DOHH2 (cell line): ENCODE measurements at regions not wholly inside any gene's neighbourhood (a gene's known extent, or its start where the extent isn't known, plus 50 kb on each side); places are given as distances from the start of the nearest gene placed in this dataset.

ENCODE experiments used
- H3F3A ChIP-seq: fragments of 200-600 bp; sonication (generic), shearing (Covaris generic); 2 replicates; pipeline ENCODE4 v1.6.0; 2016; ENCODE audit warnings: antibody characterized with exemption, mild to moderate bottlenecking; ENCODE audit not compliant: control insufficient read depth, insufficient read depth
- H3K27ac ChIP-seq: fragments of 200-600 bp; sonication (generic); 2 replicates; pipeline ENCODE4 v1.5.1; 2014; ENCODE audit warnings: low read depth, mild to moderate bottlenecking, low read length, moderate library complexity
- H3K27me3 ChIP-seq: fragments of 200-600 bp; sonication (generic); 2 replicates; pipeline ENCODE4 v1.6.1; 2014; ENCODE audit warnings: mild to moderate bottlenecking, low read length, mixed read lengths; ENCODE audit not compliant: control insufficient read depth
- H3K36me3 ChIP-seq: fragments of 200-600 bp; sonication (generic); 2 replicates; pipeline ENCODE4 v1.6.1; 2014; ENCODE audit warnings: mild to moderate bottlenecking, low read length, moderate library complexity, mixed read lengths; ENCODE audit not compliant: control insufficient read depth
- H3K4me1 ChIP-seq: fragments of 200-600 bp; sonication (generic); 2 replicates; pipeline ENCODE4 v1.6.1; 2014; ENCODE audit warnings: mild to moderate bottlenecking, low read length, mixed read lengths; ENCODE audit not compliant: control insufficient read depth
- H3K4me2 ChIP-seq: fragments of 200-600 bp; sonication (generic); 2 replicates; pipeline ENCODE4 v1.6.0; 2014; ENCODE audit warnings: mild to moderate bottlenecking, low read length, moderate library complexity
- H3K4me3 ChIP-seq: fragments of 200-600 bp; sonication (generic); 2 replicates; pipeline ENCODE4 v1.5.1; 2014; ENCODE audit warnings: mild to moderate bottlenecking, low read length, mixed read lengths
- H3K79me2 ChIP-seq: fragments of 200-600 bp; sonication (generic); 2 replicates; pipeline ENCODE4 v1.6.1; 2014; ENCODE audit warnings: mild to moderate bottlenecking, low read length, mixed read lengths; ENCODE audit not compliant: control insufficient read depth
- H3K9me2 ChIP-seq: fragments of 200-600 bp; sonication (generic); replicated peaks from 2 replicates; pipeline ENCODE4 v1.6.1; 2014; ENCODE audit warnings: mild to moderate bottlenecking, low read length, mixed read lengths; ENCODE audit not compliant: control insufficient read depth
- H3K9me3 ChIP-seq: fragments of 200-600 bp; sonication (generic); 2 replicates; pipeline ENCODE4 v1.6.1; 2014; ENCODE audit warnings: antibody characterized with exemption, low read length, mixed read lengths; ENCODE audit not compliant: control insufficient read depth, insufficient read depth
- H4K20me1 ChIP-seq: fragments of 200-600 bp; sonication (generic); 2 replicates; pipeline ENCODE4 v1.6.0; 2014; ENCODE audit warnings: low read depth, mild to moderate bottlenecking, antibody characterized with exemption, low read length, moderate library complexity; ENCODE audit not compliant: control insufficient read depth, insufficient read depth
- EZH2phosphoT487 ChIP-seq: fragments of 200-600 bp; sonication (generic); IDR thresholded peaks from 2 replicates; pipeline ENCODE4 v1.6.1; 2017; ENCODE audit warnings: borderline replicate concordance, mild to moderate bottlenecking, antibody characterized with exemption, low read length, moderate library complexity, mixed read lengths
- TF ChIP-seq, protein P1 (sequence below): fragments of 200-600 bp; sonication (generic); IDR thresholded peaks from one replicate; pipeline ENCODE4 v1.5.1; 2014; ENCODE audit warnings: antibody characterized with exemption, mild to moderate bottlenecking, low read depth, low read length; ENCODE audit not compliant: poor library complexity, severe bottlenecking

DNA sequence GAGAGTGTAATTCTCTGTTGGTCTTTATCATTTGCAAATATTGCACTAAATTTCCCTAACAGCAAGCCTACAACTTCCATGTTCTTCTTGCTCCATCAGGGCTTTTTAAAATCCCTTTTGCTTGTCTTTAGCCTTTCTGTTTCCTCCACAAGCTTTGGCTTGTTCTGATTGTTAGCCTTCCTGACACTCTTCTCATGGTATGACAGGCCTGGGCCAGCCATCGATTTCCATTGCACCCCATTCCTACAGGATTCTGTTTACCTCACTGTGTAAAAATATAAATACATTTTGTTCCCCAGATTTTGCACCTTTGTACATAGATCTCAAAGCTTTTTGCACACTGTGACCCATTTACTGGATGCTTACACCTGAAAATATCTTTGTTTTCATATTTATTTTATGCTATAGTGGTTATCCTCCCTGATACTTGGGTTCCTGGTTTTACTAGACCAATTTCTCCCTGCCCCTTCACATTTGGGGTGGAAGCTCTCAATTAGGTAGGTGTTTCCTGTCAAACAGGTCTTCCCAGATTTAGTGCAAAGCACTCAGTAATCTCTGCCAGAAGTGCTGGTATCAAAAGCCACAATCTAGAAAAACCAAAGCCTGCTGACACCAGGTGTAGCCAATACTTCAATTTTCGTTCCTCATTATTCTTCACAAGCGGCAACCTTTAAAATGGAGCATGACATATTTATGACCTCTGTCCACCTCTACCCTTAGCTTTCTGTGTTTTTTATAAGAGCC lies 57.9 kb upstream of the PPP2R3A start:
- H3K4me1 ChIP-seq = no peaks in the 10 kb centered on the region
- H3K36me3 ChIP-seq = no peaks in the 10 kb centered on the region
- H3K27me3 ChIP-seq = no peaks in the 10 kb centered on the region
- H3K4me2 ChIP-seq = no peak overlapping the region
- no peak overlapping the region for H3K27ac ChIP-seq
- H3K9me2 ChIP-seq = no peaks in the 10 kb centered on the region
- H3F3A ChIP-seq = no peaks in the 10 kb centered on the region
- TF ChIP-seq, protein P1, sequence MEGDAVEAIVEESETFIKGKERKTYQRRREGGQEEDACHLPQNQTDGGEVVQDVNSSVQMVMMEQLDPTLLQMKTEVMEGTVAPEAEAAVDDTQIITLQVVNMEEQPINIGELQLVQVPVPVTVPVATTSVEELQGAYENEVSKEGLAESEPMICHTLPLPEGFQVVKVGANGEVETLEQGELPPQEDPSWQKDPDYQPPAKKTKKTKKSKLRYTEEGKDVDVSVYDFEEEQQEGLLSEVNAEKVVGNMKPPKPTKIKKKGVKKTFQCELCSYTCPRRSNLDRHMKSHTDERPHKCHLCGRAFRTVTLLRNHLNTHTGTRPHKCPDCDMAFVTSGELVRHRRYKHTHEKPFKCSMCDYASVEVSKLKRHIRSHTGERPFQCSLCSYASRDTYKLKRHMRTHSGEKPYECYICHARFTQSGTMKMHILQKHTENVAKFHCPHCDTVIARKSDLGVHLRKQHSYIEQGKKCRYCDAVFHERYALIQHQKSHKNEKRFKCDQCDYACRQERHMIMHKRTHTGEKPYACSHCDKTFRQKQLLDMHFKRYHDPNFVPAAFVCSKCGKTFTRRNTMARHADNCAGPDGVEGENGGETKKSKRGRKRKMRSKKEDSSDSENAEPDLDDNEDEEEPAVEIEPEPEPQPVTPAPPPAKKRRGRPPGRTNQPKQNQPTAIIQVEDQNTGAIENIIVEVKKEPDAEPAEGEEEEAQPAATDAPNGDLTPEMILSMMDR = no peak
- TF ChIP-seq EZH2phosphoT487 = no peak
- no peaks in the 10 kb centered on the region for H3K9me3 ChIP-seq
- no peaks in the 10 kb centered on the region for H4K20me1 ChIP-seq
- H3K4me3 ChIP-seq = no peak overlapping the region
- no peaks in the 10 kb centered on the region for H3K79me2 ChIP-seq

DNA sequence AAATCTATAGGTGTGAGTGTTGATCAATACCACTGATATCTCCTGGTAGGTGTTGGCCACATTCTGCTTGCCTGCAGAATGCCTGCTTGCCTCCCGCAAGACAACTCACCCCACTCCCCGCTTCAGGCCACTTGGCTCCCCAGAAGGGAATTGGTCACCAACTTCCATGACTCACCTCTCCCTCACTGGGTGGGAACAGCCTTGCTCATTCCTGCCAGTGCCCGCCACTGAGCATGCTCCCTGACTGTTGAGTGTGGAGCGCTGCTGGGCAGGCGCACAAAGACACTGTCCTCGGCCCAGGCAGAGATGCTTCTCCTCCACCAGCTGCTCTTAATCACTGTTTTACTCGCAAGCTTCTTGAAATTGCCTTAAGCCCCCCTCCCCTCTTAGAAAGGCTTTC lies 57.3 kb upstream of the PPP2R3A start:
- no peak overlapping the region for H3K4me2 ChIP-seq
- no peak overlapping the region for H3K27ac ChIP-seq
- H3K9me2 ChIP-seq = no peaks in the 10 kb centered on the region

DNA sequence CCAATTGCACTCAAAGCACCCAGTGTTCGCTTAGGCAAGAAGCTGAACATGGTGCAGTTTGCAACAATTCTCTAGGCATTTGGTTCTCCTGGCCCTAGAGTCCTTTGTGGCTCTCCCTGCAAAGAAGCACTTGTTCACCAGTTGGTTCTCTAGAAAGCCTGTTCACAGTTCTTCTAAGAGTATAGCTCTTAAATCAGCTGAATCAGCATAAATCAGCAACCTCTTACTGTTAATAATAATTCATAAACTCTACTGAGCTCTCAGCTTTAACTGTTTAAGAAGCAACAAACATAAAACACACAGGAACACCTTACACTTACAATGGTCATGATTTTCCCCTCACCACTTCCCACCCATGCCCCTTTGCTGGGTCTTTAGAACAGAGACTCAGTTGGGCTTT lies 56.8 kb upstream of the PPP2R3A start:
- TF ChIP-seq EZH2phosphoT487 = no peak
- TF ChIP-seq, protein P1 = no peak
- Histone ChIP-seq H3K27ac (no peak overlapping the region), H3F3A (no peaks in the 10 kb centered on the region), H3K9me3 (no peaks in the 10 kb centered on the region), H3K27me3 (no peaks in the 10 kb centered on the region), H4K20me1 (no peaks in the 10 kb centered on the region), H3K36me3 (no peaks in the 10 kb centered on the region), H3K9me2 (no peaks in the 10 kb centered on the region), H3K4me3 (no peak overlapping the region), H3K4me1 (no peaks in the 10 kb centered on the region), H3K4me2 (no peak overlapping the region), H3K79me2 (no peaks in the 10 kb centered on the region)

More for the DNA sequence above, 57.3 kb upstream of the PPP2R3A start:
- Histone ChIP-seq H3K27me3 (no peaks in the 10 kb centered on the region), H4K20me1 (no peaks in the 10 kb centered on the region), H3F3A (no peaks in the 10 kb centered on the region), H3K79me2 (no peaks in the 10 kb centered on the region), H3K4me1 (no peaks in the 10 kb centered on the region), H3K4me3 (no peak overlapping the region), H3K36me3 (no peaks in the 10 kb centered on the region), H3K9me3 (no peaks in the 10 kb centered on the region)
- no peak for TF ChIP-seq EZH2phosphoT487
- TF ChIP-seq, protein P1 = no peak
